Loucy (cell line): ENCODE measurements at regions not wholly inside any gene's neighbourhood (a gene's known extent, or its start where the extent isn't known, plus 50 kb on each side); places are given as distances from the start of the nearest gene placed in this dataset.

ENCODE experiments used
- EZH2phosphoT487 ChIP-seq: fragments of 200-600 bp; IDR thresholded peaks from 2 replicates; pipeline ENCODE4 v1.6.1; 2018; ENCODE audit warnings: antibody characterized with exemption, mild to moderate bottlenecking, moderate library complexity, borderline replicate concordance
- TF ChIP-seq, protein P1 (sequence below): fragments of 200-600 bp; sonication (generic); conservative IDR thresholded peaks from 2 replicates; pipeline ENCODE4 v1.5.1; 2014; ENCODE audit warnings: mild to moderate bottlenecking, antibody characterized with exemption, low read length

DNA sequence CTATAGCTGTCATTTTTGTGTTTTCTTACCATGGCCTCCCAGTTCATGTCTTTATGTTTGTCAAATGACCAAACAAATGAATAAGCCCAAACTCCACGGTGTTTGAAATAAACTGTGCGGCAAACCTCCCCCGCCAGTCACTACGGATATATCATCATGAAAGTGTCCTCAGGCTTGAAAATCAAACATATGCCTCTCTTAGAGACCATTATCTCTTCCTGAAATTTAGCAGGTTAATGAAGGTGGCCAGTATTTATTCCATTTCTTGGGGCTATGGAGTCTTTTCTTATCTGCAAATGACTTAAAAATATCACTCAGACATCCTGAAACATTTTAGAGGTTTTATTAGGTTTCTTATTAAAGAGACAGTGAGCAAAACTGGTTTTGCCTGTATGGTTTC is 610.3 kb upstream of the CDH5 start:
- TF ChIP-seq, protein P1, sequence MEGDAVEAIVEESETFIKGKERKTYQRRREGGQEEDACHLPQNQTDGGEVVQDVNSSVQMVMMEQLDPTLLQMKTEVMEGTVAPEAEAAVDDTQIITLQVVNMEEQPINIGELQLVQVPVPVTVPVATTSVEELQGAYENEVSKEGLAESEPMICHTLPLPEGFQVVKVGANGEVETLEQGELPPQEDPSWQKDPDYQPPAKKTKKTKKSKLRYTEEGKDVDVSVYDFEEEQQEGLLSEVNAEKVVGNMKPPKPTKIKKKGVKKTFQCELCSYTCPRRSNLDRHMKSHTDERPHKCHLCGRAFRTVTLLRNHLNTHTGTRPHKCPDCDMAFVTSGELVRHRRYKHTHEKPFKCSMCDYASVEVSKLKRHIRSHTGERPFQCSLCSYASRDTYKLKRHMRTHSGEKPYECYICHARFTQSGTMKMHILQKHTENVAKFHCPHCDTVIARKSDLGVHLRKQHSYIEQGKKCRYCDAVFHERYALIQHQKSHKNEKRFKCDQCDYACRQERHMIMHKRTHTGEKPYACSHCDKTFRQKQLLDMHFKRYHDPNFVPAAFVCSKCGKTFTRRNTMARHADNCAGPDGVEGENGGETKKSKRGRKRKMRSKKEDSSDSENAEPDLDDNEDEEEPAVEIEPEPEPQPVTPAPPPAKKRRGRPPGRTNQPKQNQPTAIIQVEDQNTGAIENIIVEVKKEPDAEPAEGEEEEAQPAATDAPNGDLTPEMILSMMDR, result no peak
- TF ChIP-seq EZH2phosphoT487, result no peak
